GM18502 (cell line): ENCODE measurements at regions not wholly inside any gene's neighbourhood (a gene's known extent, or its start where the extent isn't known, plus 50 kb on each side); places are given as distances from the start of the nearest gene placed in this dataset.
"Not testable (repeated sequence)": the region's sequence is repeated elsewhere in the genome, so short reads cannot be mapped to it uniquely, and the experiment has no call there.

ENCODE experiments used
- ATAC-seq: cut with Tn5 transposase; IDR thresholded peaks from one replicate; pipeline ENCODE4 v1.9.1; 2021; ENCODE audit warnings: mild to moderate bottlenecking; ENCODE audit not compliant: unreplicated experiment, poor library complexity

DNA sequence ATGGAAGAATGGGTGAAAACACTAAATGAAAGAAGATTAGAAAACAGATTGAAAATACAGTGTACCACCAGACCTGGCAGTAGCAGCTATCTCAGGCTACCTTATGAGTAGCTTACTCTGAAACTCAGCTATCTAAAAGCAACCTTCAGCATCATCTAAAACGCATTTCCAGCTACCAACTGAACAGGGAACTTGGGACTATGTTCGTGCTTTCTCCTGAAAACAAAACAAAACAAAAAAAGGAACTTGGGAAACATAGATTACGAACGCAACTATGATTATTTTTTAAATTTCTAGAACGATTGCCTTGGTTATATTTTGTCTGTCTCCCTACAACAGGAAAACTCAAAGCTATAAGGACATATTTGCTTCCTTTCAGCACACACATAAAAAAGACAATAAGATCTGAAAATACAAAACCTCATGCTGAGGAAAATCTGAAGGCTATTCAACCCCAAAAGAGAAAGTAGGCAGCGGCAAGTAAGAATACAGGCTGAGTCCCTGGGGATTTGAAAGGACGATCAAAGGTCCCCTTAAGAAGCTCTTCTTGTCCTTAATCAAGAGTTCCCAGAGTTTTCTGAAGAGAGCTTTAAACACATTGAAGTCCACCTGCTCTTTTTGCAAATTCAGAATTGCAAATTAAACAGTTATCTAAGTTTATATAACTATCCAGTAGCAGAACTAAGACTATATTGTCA lies 53.4 kb downstream of the OR2K2 start:
- ATAC-seq = no peak

GRCh38 chr9:111274737-111275136 lies 55.3 kb downstream of the OR2K2 start:
- ATAC-seq = no peak

DNA sequence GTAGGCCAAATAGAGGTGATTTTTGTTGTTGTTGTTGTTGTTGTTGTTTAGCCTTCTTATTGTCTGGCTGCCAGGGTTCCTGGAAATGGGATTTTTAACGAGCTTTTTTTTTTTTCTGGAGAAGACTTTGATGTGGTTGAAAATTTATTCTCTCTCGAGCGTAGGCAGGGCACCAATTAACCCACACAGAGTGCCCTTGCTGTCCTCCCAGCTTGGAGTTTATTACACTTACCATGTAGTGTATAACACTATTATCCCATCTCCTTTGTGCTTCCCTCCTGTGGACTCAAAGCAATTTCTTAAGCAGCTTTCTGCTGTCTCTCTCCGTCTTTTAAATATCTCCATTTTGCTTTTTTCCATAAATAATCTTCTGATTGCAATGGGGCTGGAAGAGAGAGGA lies 57.4 kb downstream of the OR2K2 start:
- ATAC-seq = no peak

DNA sequence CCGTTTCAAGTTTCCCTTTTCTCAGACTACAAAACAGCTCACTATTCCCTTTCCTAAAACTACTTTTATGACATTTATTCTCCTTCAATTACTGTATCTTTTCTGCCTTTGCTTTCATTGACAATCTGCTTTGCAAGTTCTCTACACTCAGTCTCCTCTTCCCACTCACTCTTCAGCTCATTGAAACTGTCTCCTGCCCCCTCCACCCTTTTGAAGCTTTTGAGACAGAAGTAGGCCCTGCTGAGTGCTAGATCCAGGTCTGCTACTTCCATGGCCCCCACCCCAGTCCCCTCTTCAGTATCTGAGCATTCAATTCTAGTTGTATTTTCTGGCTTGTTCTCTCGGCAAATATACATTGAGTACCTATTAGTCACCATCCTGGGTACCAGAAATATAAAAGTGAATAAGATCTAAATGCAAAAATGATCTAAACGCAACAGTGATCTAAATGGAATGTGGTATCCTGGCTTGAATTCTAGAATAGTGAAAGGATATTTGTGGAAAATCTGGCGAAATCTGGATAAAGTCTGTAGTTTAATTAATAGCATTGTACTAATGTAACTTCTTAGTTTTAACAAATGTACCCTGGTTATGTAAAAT lies 58.4 kb downstream of the OR2K2 start:
- ATAC-seq = no peak

DNA sequence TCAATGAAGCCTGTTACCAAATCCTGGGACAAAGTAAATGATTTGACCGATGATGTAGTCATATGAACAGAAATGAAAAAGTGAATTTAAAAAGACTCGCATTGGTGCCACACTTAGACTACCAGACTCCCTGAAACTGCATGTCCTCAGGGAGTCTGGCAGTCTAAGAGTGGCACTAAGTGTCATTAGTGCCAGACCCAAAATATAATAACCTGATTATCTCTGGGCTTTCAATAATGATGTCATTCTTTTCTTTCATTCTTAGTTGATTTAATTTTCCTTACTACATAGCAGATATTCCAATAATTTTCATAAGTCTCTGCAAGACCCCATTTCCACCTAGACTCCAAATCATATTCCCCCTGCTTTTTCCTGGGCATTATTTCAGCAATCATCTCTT lies 59.0 kb downstream of the OR2K2 start:
- ATAC-seq = no peak

- ATAC-seq = not testable (repeated sequence)
Observed at GRCh38 chr9:111266024-111266423, 64.0 kb downstream of the OR2K2 start.

GRCh38 chr9:111263116-111263515 lies 66.9 kb downstream of the OR2K2 start:
- no peak for ATAC-seq

GRCh38 chr9:111258875-111259271 lies 71.2 kb downstream of the OR2K2 start:
- no peak for ATAC-seq

- ATAC-seq = no peak
Observed at GRCh38 chr9:111258209-111258874, 71.7 kb downstream of the OR2K2 start.

DNA sequence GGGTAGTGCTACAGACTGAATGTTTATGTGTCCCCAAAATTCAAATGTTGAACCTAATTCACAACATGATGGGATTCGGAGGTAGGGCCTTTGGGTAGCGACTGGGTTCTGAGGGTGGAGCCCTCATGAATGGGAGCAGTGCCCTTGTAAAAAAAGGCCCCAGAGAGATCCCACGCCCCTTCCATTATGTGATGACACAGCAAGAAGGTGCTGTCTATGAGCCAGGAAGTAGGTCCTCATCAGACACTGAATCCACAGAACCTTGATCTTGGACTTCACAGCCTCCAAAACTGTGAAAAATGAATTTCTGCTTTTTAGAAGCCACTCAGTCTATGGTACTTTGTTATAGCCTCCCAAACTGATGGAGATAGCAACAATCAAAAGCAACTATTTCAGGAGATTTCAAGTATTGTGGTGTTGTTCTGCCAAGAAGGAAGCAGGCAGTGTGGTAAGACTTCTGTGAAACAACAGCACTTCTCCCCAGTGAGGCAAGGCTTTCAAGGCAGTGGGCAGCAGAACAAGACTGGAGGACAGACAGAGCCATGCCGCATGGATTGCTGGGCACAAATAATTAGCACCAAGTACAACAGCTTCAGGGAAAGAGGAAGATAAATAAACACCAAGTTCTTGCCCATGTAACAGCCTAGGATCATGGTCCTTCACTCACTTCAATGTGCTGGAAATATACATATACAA lies 76.1 kb downstream of the OR2K2 start:
- no peak for ATAC-seq

GRCh38 chr9:111250875-111251842 lies 78.9 kb downstream of the OR2K2 start:
- no peak for ATAC-seq

DNA sequence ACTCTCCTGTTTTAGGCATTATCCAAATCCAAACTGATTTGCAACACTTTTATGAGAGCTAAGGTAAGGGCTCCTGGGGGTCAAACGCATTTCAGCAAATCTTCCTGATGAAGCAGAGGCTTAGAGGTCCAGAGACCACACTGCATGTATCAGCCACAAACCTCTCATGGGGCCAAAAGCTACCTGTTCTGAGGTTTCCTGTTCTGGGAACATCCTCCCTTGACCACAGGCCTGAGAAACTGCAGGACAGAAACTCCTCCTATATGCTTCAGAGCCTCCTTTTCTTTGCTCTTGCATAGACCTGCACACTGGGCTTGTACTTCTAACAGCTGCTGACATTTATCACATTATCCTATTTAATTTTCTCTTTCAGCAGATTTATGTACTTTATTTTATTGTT lies 92.6 kb downstream of the OR2K2 start:
- ATAC-seq = no peak

GRCh38 chr9:111236332-111236731 lies 93.7 kb downstream of the OR2K2 start:
- no peak for ATAC-seq

GRCh38 chr9:111233963-111234362 lies 96.1 kb downstream of the OR2K2 start:
- ATAC-seq = no peak

GRCh38 chr9:111232997-111233790 lies 96.8 kb downstream of the OR2K2 start:
- ATAC-seq = no peak

- no peak for ATAC-seq
Observed at GRCh38 chr9:111231801-111232580, 98.0 kb downstream of the OR2K2 start.

- ATAC-seq = no peak
Observed at GRCh38 chr9:111222757-111223156, 107.3 kb downstream of the OR2K2 start.

DNA sequence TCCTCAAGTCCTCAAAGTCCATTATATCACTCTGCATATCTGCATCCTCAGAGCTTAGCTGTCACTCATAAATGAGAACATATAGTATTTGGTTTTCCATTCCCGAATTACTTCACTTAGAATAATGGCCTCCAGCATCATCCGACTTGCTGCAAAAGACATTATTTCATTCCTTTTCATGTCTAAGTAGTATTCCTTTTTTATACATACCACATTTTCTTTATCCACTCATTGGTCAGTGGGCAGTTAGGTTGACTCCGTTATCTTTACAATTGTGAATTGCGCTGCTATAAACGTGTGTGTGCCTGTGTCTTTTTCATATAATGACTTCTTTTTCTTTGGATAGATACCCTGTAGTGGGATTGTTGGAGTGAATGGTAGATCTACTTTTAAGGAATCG lies 117.2 kb downstream of the OR2K2 start:
- ATAC-seq = no peak
